C4-2B (cell line): ENCODE measurements at regions not wholly inside any gene's neighbourhood (a gene's known extent, or its start where the extent isn't known, plus 50 kb on each side); places are given as distances from the start of the nearest gene placed in this dataset.

Experiments used
- H3K27ac ChIP-seq: fragments of 450-650 bp; 2 replicates; pipeline ENCODE4 v1.5.1; 2017
- ZFX ChIP-seq: fragments of 450-650 bp; IDR thresholded peaks from 2 replicates; pipeline ENCODE4 v1.6.1; 2017
- TF ChIP-seq, protein P1 (sequence below): fragments of 450-650 bp; conservative IDR thresholded peaks from 2 replicates; pipeline ENCODE4 v1.5.1; 2017; ENCODE audit warnings: mild to moderate bottlenecking

GRCh38 chr2:51299370-51299769 lies 267.4 kb upstream of the NRXN1 start:
- TF ChIP-seq, protein P1, sequence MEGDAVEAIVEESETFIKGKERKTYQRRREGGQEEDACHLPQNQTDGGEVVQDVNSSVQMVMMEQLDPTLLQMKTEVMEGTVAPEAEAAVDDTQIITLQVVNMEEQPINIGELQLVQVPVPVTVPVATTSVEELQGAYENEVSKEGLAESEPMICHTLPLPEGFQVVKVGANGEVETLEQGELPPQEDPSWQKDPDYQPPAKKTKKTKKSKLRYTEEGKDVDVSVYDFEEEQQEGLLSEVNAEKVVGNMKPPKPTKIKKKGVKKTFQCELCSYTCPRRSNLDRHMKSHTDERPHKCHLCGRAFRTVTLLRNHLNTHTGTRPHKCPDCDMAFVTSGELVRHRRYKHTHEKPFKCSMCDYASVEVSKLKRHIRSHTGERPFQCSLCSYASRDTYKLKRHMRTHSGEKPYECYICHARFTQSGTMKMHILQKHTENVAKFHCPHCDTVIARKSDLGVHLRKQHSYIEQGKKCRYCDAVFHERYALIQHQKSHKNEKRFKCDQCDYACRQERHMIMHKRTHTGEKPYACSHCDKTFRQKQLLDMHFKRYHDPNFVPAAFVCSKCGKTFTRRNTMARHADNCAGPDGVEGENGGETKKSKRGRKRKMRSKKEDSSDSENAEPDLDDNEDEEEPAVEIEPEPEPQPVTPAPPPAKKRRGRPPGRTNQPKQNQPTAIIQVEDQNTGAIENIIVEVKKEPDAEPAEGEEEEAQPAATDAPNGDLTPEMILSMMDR, result no peak
- no peak for TF ChIP-seq ZFX
- H3K27ac ChIP-seq, result no peak overlapping the region

DNA sequence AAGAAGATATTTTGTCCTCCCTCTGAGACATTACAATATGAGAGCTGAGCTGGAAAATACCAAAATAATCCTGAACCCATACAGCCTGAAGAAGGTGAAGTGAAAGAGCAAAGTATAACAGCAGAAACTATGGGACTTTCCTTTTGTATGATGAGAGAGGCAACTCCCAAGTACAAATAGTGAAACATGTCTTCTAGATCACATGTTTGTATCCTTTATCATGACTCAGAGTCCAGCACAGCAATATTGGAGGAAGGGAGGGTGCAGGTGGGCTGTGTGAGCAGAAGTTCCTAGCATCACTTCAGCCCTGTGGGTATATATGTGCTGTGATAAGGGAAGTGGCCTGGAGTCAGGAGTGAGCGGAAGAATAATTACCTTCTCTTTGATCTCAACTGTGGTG lies 265.6 kb upstream of the NRXN1 start:
- H3K27ac ChIP-seq, result no peak overlapping the region
- TF ChIP-seq, protein P1, result no peak
- TF ChIP-seq ZFX, result no peak

- TF ChIP-seq, protein P1, result no peak
- no peak for TF ChIP-seq ZFX
- no peak overlapping the region for H3K27ac ChIP-seq
Observed at GRCh38 chr2:51293566-51294200, 261.8 kb upstream of the NRXN1 start.

GRCh38 chr2:51291762-51292551 lies 260.0 kb upstream of the NRXN1 start:
- TF ChIP-seq, protein P1, result no peak
- no peak overlapping the region for H3K27ac ChIP-seq

DNA sequence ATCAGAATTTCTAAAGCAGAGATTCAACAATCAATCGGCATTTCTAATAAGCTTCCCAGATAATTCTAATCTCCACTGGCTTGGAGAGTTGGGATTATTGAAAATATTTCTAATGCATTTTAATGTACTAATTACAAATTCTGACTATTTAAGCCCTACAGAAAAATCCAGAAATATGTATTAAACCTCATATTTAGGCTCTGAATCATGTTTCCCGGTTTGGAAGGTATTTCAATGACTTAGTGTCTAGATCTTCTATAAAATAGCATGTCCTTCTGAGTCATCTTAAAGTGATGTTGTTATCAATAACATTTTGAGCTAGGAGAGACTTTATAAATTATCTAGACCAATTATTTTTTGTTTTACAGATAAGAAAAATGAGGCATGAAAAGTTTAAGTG lies 258.8 kb upstream of the NRXN1 start:
- H3K27ac ChIP-seq, result no peak overlapping the region

DNA sequence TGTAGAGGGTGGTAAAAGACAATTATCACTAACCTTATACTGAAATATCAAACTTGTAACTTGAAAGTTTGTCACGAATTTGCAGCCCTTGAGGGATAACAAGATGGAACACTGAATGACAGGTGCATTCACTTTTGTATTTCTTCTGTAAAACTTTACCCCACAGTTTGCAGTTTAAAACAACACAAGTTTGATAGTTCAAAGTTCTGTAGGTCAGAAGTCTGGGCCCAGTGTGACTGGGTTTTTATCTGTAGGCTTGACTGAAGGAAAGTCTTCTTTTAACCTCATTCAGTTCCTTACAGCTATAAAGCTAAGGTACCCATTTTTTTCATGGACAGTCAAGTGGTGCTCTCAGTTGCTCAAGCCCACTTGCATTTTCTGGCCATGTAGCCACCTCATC lies 257.1 kb upstream of the NRXN1 start:
- no peak for TF ChIP-seq ZFX
- TF ChIP-seq, protein P1, result no peak
- H3K27ac ChIP-seq, result no peak overlapping the region

More for the DNA sequence above, 258.8 kb upstream of the NRXN1 start:
- TF ChIP-seq, protein P1, result no peak
- TF ChIP-seq ZFX, result no peak

GRCh38 chr2:51268191-51268590 lies 236.3 kb upstream of the NRXN1 start:
- H3K27ac ChIP-seq, result no peak overlapping the region
- no peak for TF ChIP-seq ZFX
- TF ChIP-seq, protein P1, result no peak
